ENCODE measurements at regions not wholly inside any gene's neighbourhood (a gene's known extent, or its start where the extent isn't known, plus 50 kb on each side); places are given as distances from the start of the nearest gene placed in this dataset.

DNA sequence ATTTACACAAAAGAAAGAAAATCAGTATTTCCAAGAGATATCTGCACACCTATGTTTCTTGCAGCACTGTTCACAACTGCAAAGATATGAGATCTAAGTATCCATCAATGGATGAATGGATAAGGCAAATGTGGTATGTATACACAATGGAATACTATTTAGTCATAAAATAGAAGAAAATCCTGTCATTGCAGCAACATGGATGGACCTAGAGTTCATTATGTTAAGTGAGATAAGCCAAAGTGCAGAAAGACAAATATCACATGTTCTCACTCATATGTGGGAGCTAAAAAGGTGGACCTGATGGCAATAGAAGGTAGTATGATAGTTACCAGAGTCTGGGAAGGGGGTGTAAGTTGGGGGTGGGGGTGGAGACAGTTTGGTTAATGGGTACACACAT lies 1171.6 kb downstream of the SORCS1 start:
- TF ChIP-seq, protein P1, sequence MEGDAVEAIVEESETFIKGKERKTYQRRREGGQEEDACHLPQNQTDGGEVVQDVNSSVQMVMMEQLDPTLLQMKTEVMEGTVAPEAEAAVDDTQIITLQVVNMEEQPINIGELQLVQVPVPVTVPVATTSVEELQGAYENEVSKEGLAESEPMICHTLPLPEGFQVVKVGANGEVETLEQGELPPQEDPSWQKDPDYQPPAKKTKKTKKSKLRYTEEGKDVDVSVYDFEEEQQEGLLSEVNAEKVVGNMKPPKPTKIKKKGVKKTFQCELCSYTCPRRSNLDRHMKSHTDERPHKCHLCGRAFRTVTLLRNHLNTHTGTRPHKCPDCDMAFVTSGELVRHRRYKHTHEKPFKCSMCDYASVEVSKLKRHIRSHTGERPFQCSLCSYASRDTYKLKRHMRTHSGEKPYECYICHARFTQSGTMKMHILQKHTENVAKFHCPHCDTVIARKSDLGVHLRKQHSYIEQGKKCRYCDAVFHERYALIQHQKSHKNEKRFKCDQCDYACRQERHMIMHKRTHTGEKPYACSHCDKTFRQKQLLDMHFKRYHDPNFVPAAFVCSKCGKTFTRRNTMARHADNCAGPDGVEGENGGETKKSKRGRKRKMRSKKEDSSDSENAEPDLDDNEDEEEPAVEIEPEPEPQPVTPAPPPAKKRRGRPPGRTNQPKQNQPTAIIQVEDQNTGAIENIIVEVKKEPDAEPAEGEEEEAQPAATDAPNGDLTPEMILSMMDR (IDR thresholded peaks at IDR 0.05): no peak

DNA sequence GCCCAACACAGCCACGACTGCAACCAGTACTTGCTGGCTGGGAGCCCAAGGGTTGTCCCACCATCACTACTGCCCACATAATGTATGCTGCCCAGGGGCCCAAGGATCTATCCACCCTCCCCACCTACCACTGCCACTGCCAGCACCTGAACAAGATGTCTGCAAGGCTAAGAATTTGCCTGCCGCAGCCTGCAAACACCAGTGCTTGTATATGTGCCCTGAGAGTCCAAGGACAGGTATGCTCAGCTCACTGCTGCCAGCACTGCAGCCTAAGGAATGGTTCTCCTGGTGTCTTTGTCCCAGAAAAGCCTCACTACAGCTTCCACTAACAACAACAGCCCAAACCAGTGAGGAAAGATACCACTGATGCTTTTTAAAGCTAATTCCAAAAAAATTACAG lies 1174.0 kb downstream of the SORCS1 start:
- Histone ChIP-seq H3K36me3 (no peaks in the 10 kb centered on the region), H3K4me3 (no peak overlapping the region), H3K27ac (no peak overlapping the region), H3K27me3 (no peaks in the 10 kb centered on the region), H3K4me1 (no peaks in the 10 kb centered on the region), H3K9me3 (peaks cover 0 to 5% (median 0%) of the 10 kb centered on the region in 3 donors)
- intact Hi-C loops (cut with DNase I; ENCODE audit: low total_unique reads): no loop called here
- DNase-seq: no peak
- TF ChIP-seq, protein P1 (IDR thresholded peaks at IDR 0.05): no peak

More for the DNA sequence above, 1171.6 kb downstream of the SORCS1 start:
- intact Hi-C loops (cut with DNase I; ENCODE audit: low total_unique reads): no loop called here
- no peaks in the 10 kb centered on the region for H3K27me3 ChIP-seq
- no peak for DNase-seq
- no peak overlapping the region for H3K27ac ChIP-seq
- H3K36me3 ChIP-seq: no peaks in the 10 kb centered on the region
- H3K4me1 ChIP-seq: no peaks in the 10 kb centered on the region
- H3K9me3 ChIP-seq: peaks cover 0 to 5% (median 0%) of the 10 kb centered on the region in 3 donors
- no peak overlapping the region for H3K4me3 ChIP-seq

DNA sequence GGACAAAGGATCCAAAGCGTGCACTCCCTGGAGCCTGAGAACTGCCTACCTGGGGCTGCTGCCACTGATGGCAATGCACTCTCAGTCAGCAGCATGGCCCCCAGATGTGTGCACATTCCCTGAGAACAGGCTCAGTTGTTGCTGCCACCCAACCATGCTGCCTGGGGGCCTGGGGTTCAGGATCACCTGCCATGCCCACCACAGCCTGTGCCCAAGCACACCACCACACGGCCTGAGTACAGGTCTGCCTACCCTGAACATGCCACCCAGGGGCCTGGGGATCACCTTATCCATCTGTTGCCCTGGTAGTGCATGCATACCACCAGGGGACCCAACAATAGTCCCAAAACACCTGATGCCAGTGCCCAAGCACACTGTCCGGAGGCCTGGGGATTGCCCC lies 1174.5 kb downstream of the SORCS1 start:
- Histone ChIP-seq H3K27me3 (no peaks in the 10 kb centered on the region), H3K4me3 (no peak overlapping the region), H3K36me3 (no peaks in the 10 kb centered on the region), H3K27ac (no peak overlapping the region), H3K9me3 (peaks cover 0 to 5% (median 0%) of the 10 kb centered on the region in 3 donors), H3K4me1 (no peaks in the 10 kb centered on the region)
- TF ChIP-seq, protein P1 (IDR thresholded peaks at IDR 0.05): no peak
- intact Hi-C loops (cut with DNase I; ENCODE audit: low total_unique reads): no loop called here
- no peak for DNase-seq

DNA sequence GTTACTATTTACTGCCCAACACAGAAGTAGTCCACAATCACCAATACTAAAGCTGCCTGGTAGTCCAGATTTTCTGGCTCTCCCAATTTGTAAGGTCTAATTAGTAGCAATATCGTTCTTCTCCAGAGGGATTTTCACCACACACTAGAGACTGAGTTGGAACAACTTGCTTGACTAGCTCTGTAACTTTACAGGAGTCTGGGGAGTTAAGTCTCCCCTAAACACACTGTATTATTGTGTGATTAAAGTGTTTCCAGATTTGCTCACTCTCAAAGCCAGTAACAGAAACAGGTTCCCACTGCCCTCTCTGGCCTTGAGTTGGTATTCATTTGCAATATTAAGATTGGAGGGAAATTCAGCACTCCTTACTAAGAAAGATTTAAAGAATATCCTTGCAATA lies 1175.7 kb downstream of the SORCS1 start:
- Histone ChIP-seq H3K36me3 (no peaks in the 10 kb centered on the region), H3K4me3 (no peak overlapping the region), H3K9me3 (peaks cover 0 to 5% (median 0%) of the 10 kb centered on the region in 3 donors), H3K4me1 (no peaks in the 10 kb centered on the region), H3K27me3 (no peaks in the 10 kb centered on the region), H3K27ac (no peak overlapping the region)
- DNase-seq: no peak
- TF ChIP-seq, protein P1 (IDR thresholded peaks at IDR 0.05): no peak
- intact Hi-C loops (cut with DNase I; ENCODE audit: low total_unique reads): no loop called here

DNA sequence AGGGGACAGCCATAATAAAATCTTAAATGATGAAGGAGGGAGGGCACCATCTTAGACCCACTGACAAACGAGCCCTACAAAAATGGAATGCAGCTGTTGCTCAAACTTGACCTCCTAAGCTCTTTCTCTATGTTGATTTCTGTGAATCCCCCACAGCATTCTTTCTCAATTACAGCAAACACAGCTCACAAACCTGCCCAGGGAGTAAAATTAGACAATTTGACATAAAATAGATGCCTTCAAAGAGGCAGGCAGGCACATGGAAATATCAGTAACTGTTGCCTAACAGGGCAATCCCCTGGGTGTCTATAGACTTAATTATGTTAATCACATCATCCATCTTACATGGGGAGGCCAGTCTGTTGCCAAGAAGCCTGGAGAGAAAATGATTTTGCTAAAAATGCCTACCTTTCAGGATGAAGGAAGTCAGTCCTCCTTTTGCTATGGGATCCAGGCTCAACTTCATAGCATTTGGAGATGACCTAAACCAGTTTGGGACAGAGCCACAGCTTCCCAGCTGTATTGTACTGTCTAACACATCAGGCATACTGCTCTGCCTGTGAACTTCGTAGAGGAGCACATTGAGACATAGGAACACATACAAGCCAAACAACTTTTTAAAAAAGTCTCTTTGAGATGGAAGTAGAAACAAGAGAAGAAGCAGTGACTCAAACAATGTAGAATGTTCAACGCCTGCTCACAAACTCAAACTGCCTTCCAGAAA lies 1177.4 kb downstream of the SORCS1 start:
- no peak for DNase-seq
- Histone ChIP-seq H3K36me3 (no peaks in the 10 kb centered on the region), H3K4me1 (no peaks in the 10 kb centered on the region), H3K4me3 (no peak overlapping the region), H3K9me3 (peaks cover 0 to 3% (median 0%) of the 10 kb centered on the region in 3 donors), H3K27me3 (no peaks in the 10 kb centered on the region), H3K27ac (no peak overlapping the region)
- TF ChIP-seq, protein P1 (IDR thresholded peaks at IDR 0.05): no peak
- intact Hi-C loops (cut with DNase I; ENCODE audit: low total_unique reads): no loop called here

Measured in tibial artery (tissue), 4 donors.